CD4-positive, alpha-beta T cell (primary cell): ENCODE measurements at regions not wholly inside any gene's neighbourhood (a gene's known extent, or its start where the extent isn't known, plus 50 kb on each side); places are given as distances from the start of the nearest gene placed in this dataset.

ENCODE experiments used
- ATAC-seq: fragments of 200-7000 bp; cut with Tn5 transposase; one replicate; pipeline ENCODE4 v1.10.0; 2022; ENCODE audit warnings: mild to moderate bottlenecking; ENCODE audit not compliant: poor library complexity
- CTCF ChIA-PET: fragments of 350-600 bp; sonication (Branson Sonifier 250); formaldehyde crosslinking; loops from one replicate; lab custom pipeline; 2021; ENCODE audit warnings: antibody characterized with exemption, inconsistent platforms; lab: Charles Lee
- POLR2A ChIA-PET: fragments of 350-600 bp; sonication (Branson Sonifier 250); formaldehyde crosslinking; loops from one replicate; lab custom pipeline; 2021; ENCODE audit warnings: antibody characterized with exemption, inconsistent platforms; lab: Charles Lee
- DNase-seq, 14 experiments: peaks; one replicate each; pipeline ENCODE4 v3.0.0-alpha.2; 2013 to 2020; ENCODE audit warnings: mixed read lengths in 2 of 14
- H3K27ac ChIP-seq, 2 donors: one replicate each; pipeline versions ENCODE4 v1.5.1 to v1.7.0; 2013; ENCODE audit warnings: low read length in 2 of 2, low read depth in 1 of 2, mild to moderate bottlenecking in 1 of 2
- H3K27me3 ChIP-seq, 2 experiments: 1 replicate in 1 of 2; 2 replicates in 1 of 2; pipeline versions ENCODE4 v1.6.1 to v1.7.0; 2013; ENCODE audit warnings: low read length in 2 of 2, control low read depth in 1 of 2, mild to moderate bottlenecking in 1 of 2, moderate library complexity in 1 of 2; ENCODE audit not compliant: insufficient read depth in 2 of 2, control insufficient read depth in 1 of 2
- H3K36me3 ChIP-seq: one replicate; pipeline ENCODE4 v1.6.1; 2013; ENCODE audit warnings: low read length, control low read depth; ENCODE audit not compliant: insufficient read depth
- H3K4me1 ChIP-seq: one replicate; pipeline ENCODE4 v1.6.1; 2013; ENCODE audit warnings: low read length, control low read depth; ENCODE audit not compliant: insufficient read depth
- H3K4me3 ChIP-seq: one replicate; pipeline ENCODE4 v1.5.1; 2013; ENCODE audit warnings: mild to moderate bottlenecking, low read length, moderate library complexity
- H3K9me3 ChIP-seq, 2 experiments: 1 replicate in 1 of 2; 2 replicates in 1 of 2; pipeline versions ENCODE4 v1.6.1 to v1.7.0; 2013; ENCODE audit warnings: low read length in 2 of 2, mild to moderate bottlenecking in 2 of 2, control low read depth in 1 of 2, moderate library complexity in 1 of 2; ENCODE audit not compliant: control insufficient read depth in 1 of 2, insufficient read depth in 1 of 2
- H3K27ac Mint-ChIP-seq: one replicate; pipeline ENCODE4 v1.8.0; 2020; ENCODE audit warnings: mixed read lengths
- H3K27me3 Mint-ChIP-seq: one replicate; pipeline ENCODE4 v1.8.0; 2021; ENCODE audit warnings: mixed read lengths
- H3K36me3 Mint-ChIP-seq: one replicate; pipeline ENCODE4 v1.8.0; 2021; ENCODE audit warnings: low read depth, mixed read lengths
- H3K4me1 Mint-ChIP-seq: one replicate; pipeline ENCODE4 v1.8.0; 2021; ENCODE audit warnings: low read depth, mixed read lengths
- H3K4me3 Mint-ChIP-seq: one replicate; pipeline ENCODE4 v1.8.0; 2020; ENCODE audit warnings: mild to moderate bottlenecking, mixed read lengths
- H3K9me3 Mint-ChIP-seq: one replicate; pipeline ENCODE4 v1.8.0; 2020; ENCODE audit warnings: mixed read lengths
- CTCF ChIP-seq: fragments of 200-600 bp; IDR thresholded peaks from one replicate; pipeline ENCODE4 v1.8.0; 2022; ENCODE audit warnings: antibody characterized with exemption, mild to moderate bottlenecking
- intact Hi-C, 2 experiments: fragments of 100-400 bp; cut with DNase I in 1 of 2; cut with micrococcal nuclease in 1 of 2; formaldehyde crosslinking; loops; one replicate each; pipeline versions ENCODE4 v1.15.1 to v1.9.0; 2023 to 2025; cut with DNase I, micrococcal nuclease

- ATAC-seq (no peak), DNase-seq (no peak)
- Mint-ChIP-seq H3K9me3 (no peaks in the 10 kb centered on the region), H3K27ac (no peak overlapping the region), H3K4me3 (no peak overlapping the region), H3K27me3 (peaks cover 5% of the 10 kb centered on the region), H3K36me3 (no peaks in the 10 kb centered on the region), H3K4me1 (no peaks in the 10 kb centered on the region)
- CTCF ChIA-PET = no interaction called here
- no peak for TF ChIP-seq CTCF
- Histone ChIP-seq H3K4me3 (no peak overlapping the region), H3K36me3 (no peaks in the 10 kb centered on the region), H3K9me3 (no peaks in the 10 kb centered on the region), H3K27me3 (no peaks in the 10 kb centered on the region), H3K4me1 (no peaks in the 10 kb centered on the region), H3K27ac (no peak overlapping the region)
- intact Hi-C loops = no loop called here
- POLR2A ChIA-PET = no interaction called here
Observed at GRCh38 chr12:41768456-41768855, 376.2 kb downstream of the GXYLT1 start.

GRCh38 chr12:41762691-41763090 lies 382.0 kb downstream of the GXYLT1 start:
- H3K36me3 Mint-ChIP-seq = no peaks in the 10 kb centered on the region

GRCh38 chr12:41745593-41745992 lies 399.1 kb downstream of the GXYLT1 start:
- CTCF ChIA-PET = no interaction called here
- no peaks in the 10 kb centered on the region for H3K27me3 Mint-ChIP-seq

More at GRCh38 chr12:41762691-41763090, 382.0 kb downstream of the GXYLT1 start:
- H3K4me3 Mint-ChIP-seq = no peak overlapping the region
- ATAC-seq (no peak), DNase-seq (no peak)
- peaks cover 8% of the 10 kb centered on the region for H3K9me3 Mint-ChIP-seq
- CTCF ChIA-PET = no interaction called here
- no peak overlapping the region for H3K27ac Mint-ChIP-seq
- H3K27me3 ChIP-seq = no peaks in the 10 kb centered on the region
- H3K9me3 ChIP-seq = no peaks in the 10 kb centered on the region
- H3K4me1 ChIP-seq = no peaks in the 10 kb centered on the region
- H3K4me1 Mint-ChIP-seq = no peaks in the 10 kb centered on the region
- no peak overlapping the region for H3K27ac ChIP-seq
- TF ChIP-seq CTCF = no peak
- POLR2A ChIA-PET = no interaction called here
- H3K27me3 Mint-ChIP-seq = peaks cover 9% of the 10 kb centered on the region
- H3K4me3 ChIP-seq = no peak overlapping the region
- no peaks in the 10 kb centered on the region for H3K36me3 ChIP-seq
- intact Hi-C loops = no loop called here

More at GRCh38 chr12:41745593-41745992, 399.1 kb downstream of the GXYLT1 start:
- H3K4me3 Mint-ChIP-seq = no peak overlapping the region
- Histone ChIP-seq H3K4me1 (no peaks in the 10 kb centered on the region), H3K36me3 (no peaks in the 10 kb centered on the region), H3K27me3 (no peaks in the 10 kb centered on the region), H3K9me3 (no peaks in the 10 kb centered on the region), H3K27ac (no peak overlapping the region), H3K4me3 (no peak overlapping the region)
- DNase-seq (no peak), ATAC-seq (no peak)
- no peak overlapping the region for H3K27ac Mint-ChIP-seq
- TF ChIP-seq CTCF = no peak
- POLR2A ChIA-PET = no interaction called here
- no peaks in the 10 kb centered on the region for H3K4me1 Mint-ChIP-seq
- H3K9me3 Mint-ChIP-seq = no peaks in the 10 kb centered on the region
- intact Hi-C loops = no loop called here
- H3K36me3 Mint-ChIP-seq = no peaks in the 10 kb centered on the region
